Inflammatory macrophage treated with lipopolysaccharide for 4 hours (primary cell): ENCODE measurements at regions not wholly inside any gene's neighbourhood (a gene's known extent, or its start where the extent isn't known, plus 50 kb on each side); places are given as distances from the start of the nearest gene placed in this dataset.

ENCODE experiments used
- DNase-seq: peaks from one replicate; pipeline ENCODE4 v3.0.0-alpha.2; 2020

- no peak for DNase-seq
Observed at GRCh38 chr12:114998750-114999128, 314.8 kb upstream of the TBX3 start.

- no peak for DNase-seq
Observed at GRCh38 chr12:114998118-114998749, 314.3 kb upstream of the TBX3 start.

GRCh38 chr12:114996382-114996781 lies 312.4 kb upstream of the TBX3 start:
- DNase-seq: no peak

GRCh38 chr12:114995891-114996290 lies 311.9 kb upstream of the TBX3 start:
- DNase-seq: no peak

- DNase-seq: no peak
Observed at GRCh38 chr12:114993165-114993564, 309.2 kb upstream of the TBX3 start.

- no peak for DNase-seq
Observed at GRCh38 chr12:114992443-114992842, 308.5 kb upstream of the TBX3 start.

DNA sequence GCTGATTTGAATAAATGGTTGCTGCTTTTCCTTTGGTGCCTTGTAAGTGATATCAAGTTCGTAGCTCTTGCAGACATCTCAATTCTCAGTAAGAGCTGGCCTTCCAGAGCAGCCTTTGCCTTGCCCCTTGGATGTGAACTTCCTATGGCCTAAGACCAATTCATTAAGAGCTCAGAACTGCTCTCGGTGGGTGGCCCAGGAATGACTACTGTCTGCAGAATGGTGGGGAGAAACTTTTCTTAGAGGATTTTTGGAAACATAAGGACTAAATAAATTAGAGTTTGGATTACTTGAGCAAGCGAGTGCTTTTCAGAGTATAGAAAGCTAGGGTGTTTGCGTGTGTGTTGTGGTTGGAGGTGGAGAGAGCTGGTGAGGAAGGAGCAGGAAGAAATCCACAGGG lies 306.4 kb upstream of the TBX3 start:
- no peak for DNase-seq

- no peak for DNase-seq
Observed at GRCh38 chr12:114986849-114987248, 302.9 kb upstream of the TBX3 start.

- no peak for DNase-seq
Observed at GRCh38 chr12:114986178-114986714, 302.3 kb upstream of the TBX3 start.

GRCh38 chr12:114984634-114985061 lies 300.7 kb upstream of the TBX3 start:
- no peak for DNase-seq

GRCh38 chr12:114982760-114983159 lies 298.8 kb upstream of the TBX3 start:
- no peak for DNase-seq

GRCh38 chr12:114981036-114981435 lies 297.1 kb upstream of the TBX3 start:
- no peak for DNase-seq

- no peak for DNase-seq
Observed at GRCh38 chr12:114976959-114977358, 293.0 kb upstream of the TBX3 start.

GRCh38 chr12:114976372-114976771 lies 292.4 kb upstream of the TBX3 start:
- DNase-seq: no peak

DNA sequence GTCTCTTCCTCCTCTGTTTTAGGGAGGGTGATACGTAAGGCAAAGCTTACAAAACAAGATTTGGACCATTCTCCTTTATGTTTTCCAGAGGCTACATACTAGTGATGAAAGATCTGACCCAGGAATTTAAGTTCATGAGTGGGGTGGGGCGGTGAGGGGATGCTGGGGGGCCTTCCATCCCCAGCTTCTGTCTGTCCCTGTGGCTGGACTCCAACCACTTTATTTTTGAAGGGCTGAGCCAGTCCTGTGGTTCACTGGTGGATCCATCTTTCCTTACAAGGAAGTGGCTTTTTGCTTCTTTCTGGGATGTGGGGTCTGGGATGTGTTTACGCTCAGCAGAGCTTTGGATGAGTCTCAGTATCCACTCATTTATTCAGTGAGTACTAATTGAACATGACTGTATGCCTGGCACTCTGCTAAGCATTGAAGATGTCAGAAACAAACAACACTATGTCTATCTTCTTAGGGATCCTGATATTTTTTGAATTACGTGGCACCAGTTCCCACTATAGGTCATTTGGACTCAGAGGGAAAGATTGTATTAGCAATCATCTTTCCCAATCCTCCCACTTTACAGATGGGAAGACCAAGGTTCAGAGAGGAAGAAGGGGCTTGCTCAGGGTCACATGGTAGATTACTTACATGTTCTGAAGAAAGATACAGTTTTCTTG lies 291.8 kb upstream of the TBX3 start:
- DNase-seq: no peak

- no peak for DNase-seq
Observed at GRCh38 chr12:114974826-114975639, 291.1 kb upstream of the TBX3 start.

DNA sequence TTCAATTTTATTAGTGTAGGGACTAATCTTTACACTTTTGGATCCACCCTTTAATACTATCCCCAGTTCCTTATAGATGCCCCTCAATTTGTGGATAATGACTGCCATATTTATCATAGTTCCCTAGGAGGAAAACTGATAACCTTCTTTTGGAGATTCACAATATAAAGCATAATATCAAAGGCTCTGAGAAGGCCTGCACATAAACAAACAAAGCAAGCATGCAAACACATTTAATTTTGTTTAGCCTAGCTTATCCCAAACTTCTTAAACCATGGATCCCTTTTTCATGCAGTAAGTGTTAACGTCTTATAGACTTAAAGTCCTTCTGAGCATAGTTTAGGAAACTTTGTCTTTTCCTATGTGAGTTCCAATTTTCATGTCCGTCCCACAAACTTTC lies 290.4 kb upstream of the TBX3 start:
- DNase-seq: no peak

GRCh38 chr12:114968727-114969126 lies 284.8 kb upstream of the TBX3 start:
- DNase-seq: no peak

GRCh38 chr12:114967151-114967550 lies 283.2 kb upstream of the TBX3 start:
- DNase-seq: no peak

DNA sequence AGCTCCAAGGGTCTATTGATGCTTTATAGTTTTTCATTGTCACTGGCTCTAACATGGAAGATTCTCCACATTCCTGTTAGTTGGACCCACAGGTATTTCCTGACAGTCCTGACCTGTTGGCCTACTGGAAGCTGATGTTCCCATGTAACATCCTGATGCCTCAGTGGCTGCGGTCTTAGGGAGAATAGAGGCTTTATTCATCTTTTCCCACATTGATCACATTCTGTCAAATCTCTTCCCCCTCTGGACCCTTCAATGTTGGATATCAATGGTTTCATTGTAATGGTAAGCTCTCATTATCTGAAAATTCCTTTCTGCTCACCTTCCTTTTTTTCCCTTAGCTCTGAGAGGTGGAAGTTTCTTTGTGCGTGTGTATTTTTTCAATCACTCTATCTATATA lies 280.9 kb upstream of the TBX3 start:
- DNase-seq: no peak

GRCh38 chr12:114963846-114964245 lies 279.9 kb upstream of the TBX3 start:
- DNase-seq: no peak

- no peak for DNase-seq
Observed at GRCh38 chr12:114961491-114961890, 277.5 kb upstream of the TBX3 start.

DNA sequence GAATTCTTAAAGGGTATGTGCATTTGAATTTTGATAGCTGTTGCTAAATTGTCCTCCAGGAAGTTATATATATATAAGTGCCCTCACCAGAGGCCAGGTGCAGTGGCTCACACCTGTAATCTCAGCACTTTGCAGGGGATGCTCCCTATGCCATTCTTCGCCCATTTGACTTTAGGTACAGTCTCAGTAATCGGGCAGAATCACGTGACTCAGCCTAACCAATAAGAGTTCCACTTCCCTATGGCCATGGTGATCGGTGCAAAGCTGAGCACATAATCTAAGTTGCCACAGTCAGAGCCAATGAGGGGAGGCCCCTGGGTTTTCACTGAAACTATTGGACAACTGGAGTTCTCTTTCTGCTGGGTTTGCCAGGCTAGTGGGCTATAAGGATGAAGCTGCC lies 274.6 kb upstream of the TBX3 start:
- DNase-seq: no peak

DNA sequence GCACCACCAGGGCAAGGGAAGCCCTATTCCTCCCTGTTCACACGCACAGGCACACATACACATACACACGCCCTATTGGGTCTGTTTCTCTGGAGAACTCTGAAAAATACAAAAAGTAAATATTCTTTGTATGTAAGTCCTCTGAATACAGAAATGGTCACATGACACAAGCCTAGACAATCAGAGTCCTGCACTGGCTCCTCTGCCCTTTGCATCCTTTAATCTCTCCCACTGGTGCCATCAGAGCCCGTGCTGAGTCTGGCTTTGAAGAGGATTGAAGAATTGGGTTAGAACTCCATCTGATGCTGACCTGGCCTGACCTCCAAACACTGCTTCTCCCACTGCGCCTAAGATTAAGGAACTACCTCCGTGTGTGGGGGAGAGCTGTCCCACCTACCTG lies 273.2 kb upstream of the TBX3 start:
- DNase-seq: no peak
